ENCODE measurements at regions not wholly inside any gene's neighbourhood (a gene's known extent, or its start where the extent isn't known, plus 50 kb on each side); places are given as distances from the start of the nearest gene placed in this dataset.

DNA sequence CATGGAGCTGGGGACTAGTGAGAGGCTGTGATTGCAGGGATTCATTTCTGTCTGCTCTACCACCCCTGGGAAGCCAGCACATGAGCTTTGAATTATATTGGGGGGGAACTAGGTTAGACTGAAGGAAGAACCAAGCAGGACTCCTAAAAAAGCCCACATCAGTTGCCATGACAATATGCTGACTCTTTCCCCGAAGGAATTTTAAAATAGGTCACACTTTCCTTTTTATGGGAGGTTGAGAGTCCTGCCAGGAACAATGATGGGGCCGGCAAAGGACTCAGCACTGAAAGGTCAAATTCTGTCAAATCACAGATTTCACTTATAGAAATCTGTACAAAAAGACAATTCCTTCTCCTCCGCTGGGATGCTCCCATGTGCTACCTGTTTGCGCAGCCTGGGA lies 130.8 kb downstream of the ZNF621 start:
- H3K9me3 ChIP-seq, result no peaks in the 10 kb centered on the region
- no peak for ATAC-seq
- no peaks in the 10 kb centered on the region for H3K27me3 ChIP-seq (ENCODE audit: insufficient read depth in 3 of 3, low read length in 2 of 3)
- DNase-seq, result no peak
- intact Hi-C loops (cut with DNase I), result no loop called here
- H3K4me1 ChIP-seq, result no peaks in the 10 kb centered on the region
- no peak overlapping the region for H3K27ac ChIP-seq
- TF ChIP-seq, protein P1, sequence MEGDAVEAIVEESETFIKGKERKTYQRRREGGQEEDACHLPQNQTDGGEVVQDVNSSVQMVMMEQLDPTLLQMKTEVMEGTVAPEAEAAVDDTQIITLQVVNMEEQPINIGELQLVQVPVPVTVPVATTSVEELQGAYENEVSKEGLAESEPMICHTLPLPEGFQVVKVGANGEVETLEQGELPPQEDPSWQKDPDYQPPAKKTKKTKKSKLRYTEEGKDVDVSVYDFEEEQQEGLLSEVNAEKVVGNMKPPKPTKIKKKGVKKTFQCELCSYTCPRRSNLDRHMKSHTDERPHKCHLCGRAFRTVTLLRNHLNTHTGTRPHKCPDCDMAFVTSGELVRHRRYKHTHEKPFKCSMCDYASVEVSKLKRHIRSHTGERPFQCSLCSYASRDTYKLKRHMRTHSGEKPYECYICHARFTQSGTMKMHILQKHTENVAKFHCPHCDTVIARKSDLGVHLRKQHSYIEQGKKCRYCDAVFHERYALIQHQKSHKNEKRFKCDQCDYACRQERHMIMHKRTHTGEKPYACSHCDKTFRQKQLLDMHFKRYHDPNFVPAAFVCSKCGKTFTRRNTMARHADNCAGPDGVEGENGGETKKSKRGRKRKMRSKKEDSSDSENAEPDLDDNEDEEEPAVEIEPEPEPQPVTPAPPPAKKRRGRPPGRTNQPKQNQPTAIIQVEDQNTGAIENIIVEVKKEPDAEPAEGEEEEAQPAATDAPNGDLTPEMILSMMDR (IDR thresholded peaks at IDR 0.05), result no peak
- WGBS, 3 donors, result 66 to 78% (median 70%) methylated on average over 4 of the region's 4 CpGs
- no peaks in the 10 kb centered on the region for H3K36me3 ChIP-seq (ENCODE audit: insufficient read depth in 1 of 2, low read depth in 1 of 2)
- no peak overlapping the region for H3K4me3 ChIP-seq

DNA sequence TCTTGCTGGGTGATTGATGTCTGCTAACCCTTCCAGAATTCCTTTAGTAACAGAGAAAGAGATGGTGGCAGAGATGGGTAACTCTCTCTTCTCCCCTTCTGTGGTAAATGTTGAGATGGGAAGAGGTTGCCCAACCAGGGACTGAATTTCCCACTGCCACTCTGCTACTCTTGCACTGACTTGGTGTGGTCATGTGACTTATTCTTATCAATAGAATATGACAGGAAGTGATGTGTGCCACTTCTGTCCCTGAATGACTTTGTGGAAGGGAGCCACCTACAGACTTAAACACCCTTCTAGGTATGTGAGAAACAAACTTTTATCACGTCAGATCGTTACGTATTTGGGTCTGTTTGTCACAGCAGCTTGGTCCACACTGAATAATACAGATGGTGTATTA lies 132.9 kb downstream of the ZNF621 start:
- TF ChIP-seq, protein P1 (IDR thresholded peaks at IDR 0.05), result no peak
- Histone ChIP-seq H3K27ac (no peak overlapping the region), H3K27me3 (ENCODE audit: insufficient read depth in 3 of 3, low read length in 2 of 3) (no peaks in the 10 kb centered on the region), H3K4me1 (no peaks in the 10 kb centered on the region), H3K4me3 (no peak overlapping the region), H3K36me3 (ENCODE audit: insufficient read depth in 1 of 2, low read depth in 1 of 2) (no peaks in the 10 kb centered on the region), H3K9me3 (no peaks in the 10 kb centered on the region)
- ATAC-seq, result no peak
- WGBS, 3 donors, result 92 to 95% (median 92%) methylated on average over 3 of the region's 3 CpGs
- no peak for DNase-seq
- intact Hi-C loops (cut with DNase I), result no loop called here

DNA sequence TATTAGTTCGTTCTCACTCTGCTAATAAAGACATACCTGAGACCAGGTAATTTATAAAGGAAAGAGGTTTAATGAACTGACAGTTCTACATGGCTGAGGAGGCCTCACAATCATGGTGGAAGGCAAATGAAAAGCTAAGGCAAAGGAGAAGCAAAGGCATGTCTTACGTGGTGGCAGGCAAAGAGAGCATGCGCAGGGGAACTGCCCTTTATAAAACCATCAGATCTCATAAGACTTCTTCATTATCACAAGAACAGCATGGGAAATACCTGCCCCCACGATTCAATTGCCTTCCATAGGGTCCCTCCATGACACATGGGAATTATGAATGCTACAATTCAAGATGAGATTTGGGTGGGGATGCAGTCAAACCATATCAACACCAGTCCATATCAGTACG lies 133.5 kb downstream of the ZNF621 start:
- Histone ChIP-seq H3K36me3 (ENCODE audit: insufficient read depth in 1 of 2, low read depth in 1 of 2) (no peaks in the 10 kb centered on the region), H3K4me1 (no peaks in the 10 kb centered on the region), H3K27me3 (ENCODE audit: insufficient read depth in 3 of 3, low read length in 2 of 3) (no peaks in the 10 kb centered on the region), H3K4me3 (no peak overlapping the region), H3K27ac (no peak overlapping the region), H3K9me3 (no peaks in the 10 kb centered on the region)
- TF ChIP-seq, protein P1 (IDR thresholded peaks at IDR 0.05), result no peak
- 84 to 88% (median 87%) methylated on average over 5 of the region's 5 CpGs for WGBS, 3 donors
- DNase-seq (no peak), ATAC-seq (no peak)
- intact Hi-C loops (cut with DNase I), result no loop called here

DNA sequence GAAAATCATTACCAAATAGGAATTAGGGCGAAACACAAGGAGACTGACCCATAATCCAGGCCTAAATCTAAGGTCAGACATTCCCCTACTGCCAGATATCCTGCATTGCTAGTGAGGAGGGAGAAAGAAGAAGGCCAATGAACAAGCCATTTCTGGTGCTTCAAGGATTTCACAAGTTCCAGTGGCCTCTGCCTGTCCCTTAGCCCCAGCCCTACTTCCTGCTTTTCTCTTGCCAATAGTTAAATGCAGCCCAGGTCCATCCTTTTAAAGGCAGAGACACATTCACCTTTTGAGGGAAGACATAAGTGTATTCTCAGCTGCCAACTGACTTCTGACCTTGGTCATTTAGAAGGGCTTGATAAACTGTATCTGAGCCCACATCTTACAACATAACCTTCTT lies 135.8 kb downstream of the ZNF621 start:
- no peak for ATAC-seq
- Histone ChIP-seq H3K4me1 (no peaks in the 10 kb centered on the region), H3K36me3 (ENCODE audit: insufficient read depth in 1 of 2, low read depth in 1 of 2) (no peaks in the 10 kb centered on the region), H3K4me3 (no peak overlapping the region), H3K27ac (no peak overlapping the region), H3K9me3 (no peaks in the 10 kb centered on the region), H3K27me3 (ENCODE audit: insufficient read depth in 3 of 3, low read length in 2 of 3) (no peaks in the 10 kb centered on the region)
- no peak for DNase-seq
- 86 to 92% (median 90%) methylated on average over 1 of the region's 1 CpG for WGBS, 3 donors
- intact Hi-C loops (cut with DNase I), result no loop called here
- TF ChIP-seq, protein P1 (IDR thresholded peaks at IDR 0.05), result no peak

DNA sequence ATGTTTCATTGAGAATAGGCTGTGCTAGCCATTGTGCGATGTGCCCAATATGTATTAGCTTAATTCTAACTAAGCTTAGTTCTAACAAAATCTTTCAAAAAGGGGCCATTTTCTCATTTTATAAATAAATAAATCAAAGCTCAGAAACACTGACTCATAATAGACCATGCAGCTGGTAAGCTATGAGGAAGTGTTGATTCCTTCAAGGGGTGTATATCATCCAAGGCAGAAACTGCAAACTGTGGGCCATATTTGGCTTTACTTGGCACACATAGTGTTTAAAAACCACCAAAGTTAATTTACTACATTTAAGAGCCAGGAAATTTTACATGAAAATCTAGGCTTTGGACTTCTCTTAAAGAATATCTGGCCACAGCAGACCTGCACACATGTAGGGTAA lies 136.5 kb downstream of the ZNF621 start:
- no peaks in the 10 kb centered on the region for H3K27me3 ChIP-seq (ENCODE audit: insufficient read depth in 3 of 3, low read length in 2 of 3)
- 96 to 97% (median 96%) methylated on average over 1 of the region's 1 CpG for WGBS, 3 donors
- intact Hi-C loops (cut with DNase I), result no loop called here
- H3K36me3 ChIP-seq (ENCODE audit: insufficient read depth in 1 of 2, low read depth in 1 of 2), result no peaks in the 10 kb centered on the region
- H3K27ac ChIP-seq, result no peak overlapping the region
- no peaks in the 10 kb centered on the region for H3K9me3 ChIP-seq
- H3K4me1 ChIP-seq, result no peaks in the 10 kb centered on the region
- no peak for ATAC-seq
- H3K4me3 ChIP-seq, result no peak overlapping the region
- DNase-seq, result no peak
- TF ChIP-seq, protein P1 (IDR thresholded peaks at IDR 0.05), result no peak
